ENCODE measurements at regions not wholly inside any gene's neighbourhood (a gene's known extent, or its start where the extent isn't known, plus 50 kb on each side); places are given as distances from the start of the nearest gene placed in this dataset.
"Not testable (repeated sequence)": the region's sequence is repeated elsewhere in the genome, so short reads cannot be mapped to it uniquely, and the experiment has no call there.

- TF ChIP-seq, protein P1, sequence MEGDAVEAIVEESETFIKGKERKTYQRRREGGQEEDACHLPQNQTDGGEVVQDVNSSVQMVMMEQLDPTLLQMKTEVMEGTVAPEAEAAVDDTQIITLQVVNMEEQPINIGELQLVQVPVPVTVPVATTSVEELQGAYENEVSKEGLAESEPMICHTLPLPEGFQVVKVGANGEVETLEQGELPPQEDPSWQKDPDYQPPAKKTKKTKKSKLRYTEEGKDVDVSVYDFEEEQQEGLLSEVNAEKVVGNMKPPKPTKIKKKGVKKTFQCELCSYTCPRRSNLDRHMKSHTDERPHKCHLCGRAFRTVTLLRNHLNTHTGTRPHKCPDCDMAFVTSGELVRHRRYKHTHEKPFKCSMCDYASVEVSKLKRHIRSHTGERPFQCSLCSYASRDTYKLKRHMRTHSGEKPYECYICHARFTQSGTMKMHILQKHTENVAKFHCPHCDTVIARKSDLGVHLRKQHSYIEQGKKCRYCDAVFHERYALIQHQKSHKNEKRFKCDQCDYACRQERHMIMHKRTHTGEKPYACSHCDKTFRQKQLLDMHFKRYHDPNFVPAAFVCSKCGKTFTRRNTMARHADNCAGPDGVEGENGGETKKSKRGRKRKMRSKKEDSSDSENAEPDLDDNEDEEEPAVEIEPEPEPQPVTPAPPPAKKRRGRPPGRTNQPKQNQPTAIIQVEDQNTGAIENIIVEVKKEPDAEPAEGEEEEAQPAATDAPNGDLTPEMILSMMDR (IDR thresholded peaks at IDR 0.05; ENCODE audit: low read depth, low read length, missing control alignments) = no peak
- no peak for DNase-seq (ENCODE audit: extremely low read depth, low read depth)
- H3K4me3 ChIP-seq (replicated peaks; ENCODE audit: low read depth, low read length) = no peak overlapping the region
Observed at GRCh38 chr2:129831018-129831417, 148.4 kb upstream of the RAB6C start.

GRCh38 chr2:129833465-129833864 is 146.0 kb upstream of the RAB6C start:
- H3K4me3 ChIP-seq (replicated peaks; ENCODE audit: low read depth, low read length); DNase-seq (ENCODE audit: extremely low read depth, low read depth): not testable (repeated sequence)

GRCh38 chr2:129847043-129847442 is 132.4 kb upstream of the RAB6C start:
- TF ChIP-seq, protein P1 (IDR thresholded peaks at IDR 0.05; ENCODE audit: low read depth, low read length, missing control alignments) = no peak
- no peak overlapping the region for H3K4me3 ChIP-seq (replicated peaks; ENCODE audit: low read depth, low read length)

GRCh38 chr2:129849559-129850160 is 129.8 kb upstream of the RAB6C start:
- peak; percentile 67 for DNase-seq (ENCODE audit: extremely low read depth, low read depth)
- TF ChIP-seq, protein P1 (IDR thresholded peaks at IDR 0.05; ENCODE audit: low read depth, low read length, missing control alignments) = peak; percentile 49
- no peak overlapping the region for H3K4me3 ChIP-seq (replicated peaks; ENCODE audit: low read depth, low read length)

More at GRCh38 chr2:129847043-129847442, 132.4 kb upstream of the RAB6C start:
- DNase-seq (ENCODE audit: extremely low read depth, low read depth) = no peak

DNA sequence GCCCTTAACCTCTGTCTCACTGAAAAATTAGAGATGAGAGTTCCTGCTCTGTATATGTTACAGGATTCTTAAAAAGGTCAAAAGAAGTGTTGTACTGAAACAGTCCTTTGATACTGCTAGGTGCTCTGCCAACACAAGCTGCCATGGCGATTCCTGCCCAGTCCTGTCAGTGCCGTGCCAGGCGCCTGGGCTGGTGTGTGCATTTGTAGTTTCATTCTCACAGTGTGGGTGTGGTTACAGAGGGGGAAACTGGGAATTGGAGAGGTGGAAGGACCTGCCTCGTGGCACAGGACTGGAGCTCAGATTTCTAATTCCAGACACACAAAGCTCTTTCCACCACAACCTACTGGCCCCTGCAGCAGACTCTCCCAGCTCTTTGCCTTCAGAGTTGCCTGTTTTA is 122.3 kb upstream of the RAB6C start:
- DNase-seq (ENCODE audit: extremely low read depth, low read depth) = no peak
- TF ChIP-seq, protein P1 (IDR thresholded peaks at IDR 0.05; ENCODE audit: low read depth, low read length, missing control alignments) = no peak
- H3K4me3 ChIP-seq (replicated peaks; ENCODE audit: low read depth, low read length) = no peak overlapping the region

DNA sequence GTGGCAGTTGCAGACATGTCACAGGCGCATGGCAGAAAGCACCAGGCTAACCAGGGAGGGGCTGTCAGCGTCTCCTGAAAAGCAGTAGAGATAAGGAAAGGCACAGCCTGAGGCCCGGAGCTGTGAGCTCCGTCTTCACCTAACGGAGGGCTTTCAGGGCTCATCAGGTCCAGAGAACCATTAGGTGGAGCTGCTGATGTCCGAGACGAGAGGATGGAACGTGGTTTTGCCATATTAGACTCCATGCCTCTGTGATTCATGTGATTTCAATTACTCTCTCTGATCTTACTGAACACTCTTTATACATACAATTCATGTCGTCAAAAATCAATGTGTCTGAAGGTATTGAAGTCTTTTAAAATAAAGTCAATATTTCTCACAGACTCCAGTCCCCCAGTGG is 120.3 kb upstream of the RAB6C start:
- TF ChIP-seq, protein P1 (IDR thresholded peaks at IDR 0.05; ENCODE audit: low read depth, low read length, missing control alignments) = no peak
- no peak for DNase-seq (ENCODE audit: extremely low read depth, low read depth)
- H3K4me3 ChIP-seq (replicated peaks; ENCODE audit: low read depth, low read length) = no peak overlapping the region

GRCh38 chr2:129860088-129860487 is 119.4 kb upstream of the RAB6C start:
- TF ChIP-seq, protein P1 (IDR thresholded peaks at IDR 0.05; ENCODE audit: low read depth, low read length, missing control alignments) = no peak
- no peak overlapping the region for H3K4me3 ChIP-seq (replicated peaks; ENCODE audit: low read depth, low read length)
- no peak for DNase-seq (ENCODE audit: extremely low read depth, low read depth)
